ENCODE measurements at regions not wholly inside any gene's neighbourhood (a gene's known extent, or its start where the extent isn't known, plus 50 kb on each side); places are given as distances from the start of the nearest gene placed in this dataset.

DNA sequence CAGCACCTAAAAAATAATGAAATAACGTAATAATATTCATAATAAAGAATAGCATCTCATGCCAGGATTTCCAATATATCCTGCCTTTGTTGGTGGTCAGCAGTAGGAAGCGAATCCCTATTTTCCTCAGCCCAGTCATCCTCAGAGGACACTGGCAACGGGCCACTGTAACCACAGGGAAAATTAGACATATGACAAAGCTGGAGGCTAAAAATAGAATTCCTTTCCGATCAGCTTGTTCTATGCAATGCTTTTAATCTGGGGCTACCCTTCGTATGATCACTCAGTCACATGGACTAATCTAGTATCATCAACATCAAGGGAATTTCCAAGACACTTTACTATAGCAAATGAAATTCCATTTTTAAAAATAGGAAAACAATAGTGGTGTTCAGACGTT lies 246.9 kb upstream of the KCNJ16 start:
- peaks cover 10% of the 10 kb centered on the region for H3K4me1 ChIP-seq (ENCODE audit: insufficient read depth)
- H3K9me2 ChIP-seq (ENCODE audit: insufficient read depth) = no peaks in the 10 kb centered on the region
- no peak overlapping the region for H2AFZ ChIP-seq
- TF ChIP-seq EZH2 (IDR thresholded peaks at IDR 0.05; ENCODE audit: insufficient read depth, poor library complexity, severe bottlenecking) = no peak
- TF ChIP-seq EZH2phosphoT487 (IDR thresholded peaks at IDR 0.05; ENCODE audit: insufficient read depth, low read depth) = no peak
- no peak overlapping the region for H3K27ac ChIP-seq
- peak; percentile 66 for DNase-seq
- peak overlapping the region; percentile 37 for H3K4me2 ChIP-seq (ENCODE audit: unreplicated experiment)
- H3K4me3 ChIP-seq = no peak overlapping the region
- 20 to 22% methylated on average over 6 of the region's 6 CpGs for WGBS, 2 experiments (ENCODE audit: low coverage in 1 of 2, low lambda C conversion rate in 2 of 2, missing lambda C conversion rate in 2 of 2)
- no peaks in the 10 kb centered on the region for H4K20me1 ChIP-seq (ENCODE audit: insufficient read depth)
- no peaks in the 10 kb centered on the region for H3K36me3 ChIP-seq (ENCODE audit: low read depth)
- no peaks in the 10 kb centered on the region for H3F3A ChIP-seq (ENCODE audit: insufficient read depth)
- in situ Hi-C loops (cut with MboI) = no loop called here
- no peak overlapping the region for H3K9ac ChIP-seq
- H3K9me3 ChIP-seq (ENCODE audit: low read depth) = no peaks in the 10 kb centered on the region
- no peaks in the 10 kb centered on the region for H3K79me2 ChIP-seq (ENCODE audit: insufficient read depth)
- H3K27me3 ChIP-seq (replicated peaks; ENCODE audit: insufficient read depth) = no peaks in the 10 kb centered on the region

- 8 to 19% methylated on average over 2 of the region's 2 CpGs for WGBS, 2 experiments (ENCODE audit: low coverage in 1 of 2, low lambda C conversion rate in 2 of 2, missing lambda C conversion rate in 2 of 2)
- Histone ChIP-seq H3K27me3 (replicated peaks; ENCODE audit: insufficient read depth) (no peaks in the 10 kb centered on the region), H3K9ac (no peak overlapping the region), H3K4me3 (no peak overlapping the region), H2AFZ (no peak overlapping the region), H3K9me2 (ENCODE audit: insufficient read depth) (no peaks in the 10 kb centered on the region), H3K79me2 (ENCODE audit: insufficient read depth) (no peaks in the 10 kb centered on the region), H3K4me2 (ENCODE audit: unreplicated experiment) (no peak overlapping the region), H3K36me3 (ENCODE audit: low read depth) (no peaks in the 10 kb centered on the region), H3F3A (ENCODE audit: insufficient read depth) (no peaks in the 10 kb centered on the region), H3K4me1 (ENCODE audit: insufficient read depth) (no peaks in the 10 kb centered on the region), H4K20me1 (ENCODE audit: insufficient read depth) (no peaks in the 10 kb centered on the region), H3K27ac (no peak overlapping the region), H3K9me3 (ENCODE audit: low read depth) (no peaks in the 10 kb centered on the region)
- in situ Hi-C loops (cut with MboI) = no loop called here
- TF ChIP-seq EZH2phosphoT487 (IDR thresholded peaks at IDR 0.05; ENCODE audit: insufficient read depth, low read depth) = no peak
- no peak for TF ChIP-seq EZH2 (IDR thresholded peaks at IDR 0.05; ENCODE audit: insufficient read depth, poor library complexity, severe bottlenecking)
- no peak for DNase-seq
Observed at GRCh38 chr17:69834494-69834893, 240.5 kb upstream of the KCNJ16 start.

DNA sequence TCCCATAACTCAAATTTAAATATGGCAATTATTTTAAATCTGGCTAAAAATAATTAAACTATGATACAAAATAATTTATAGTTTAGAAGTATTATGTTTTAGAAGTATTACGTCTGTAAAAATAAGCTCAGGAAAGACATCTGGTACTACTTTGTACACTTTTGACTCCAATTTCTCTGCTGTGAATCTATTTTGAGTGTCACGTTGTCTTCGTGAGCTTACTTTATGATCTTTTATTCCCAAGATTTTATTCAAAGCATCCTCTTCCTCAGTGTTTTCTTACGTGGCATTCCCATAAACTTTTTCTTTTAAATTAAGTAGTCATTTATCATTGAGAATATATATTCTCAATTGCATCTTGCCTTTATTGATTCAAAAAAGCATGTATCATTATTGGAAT lies 223.3 kb upstream of the KCNJ16 start:
- no peaks in the 10 kb centered on the region for H3K36me3 ChIP-seq (ENCODE audit: low read depth)
- in situ Hi-C loops (cut with MboI) = no loop called here

GRCh38 chr17:69853541-69854224 lies 221.3 kb upstream of the KCNJ16 start:
- no peaks in the 10 kb centered on the region for H4K20me1 ChIP-seq (ENCODE audit: insufficient read depth)
- WGBS, 2 experiments (ENCODE audit: low coverage in 1 of 2, low lambda C conversion rate in 2 of 2, missing lambda C conversion rate in 2 of 2) = 36 to 50% methylated on average over 4 of the region's 4 CpGs
- H3K9me3 ChIP-seq (ENCODE audit: low read depth) = no peaks in the 10 kb centered on the region
- no peak overlapping the region for H3K27ac ChIP-seq
- no peaks in the 10 kb centered on the region for H3K27me3 ChIP-seq (replicated peaks; ENCODE audit: insufficient read depth)
- no peak overlapping the region for H2AFZ ChIP-seq
- no peaks in the 10 kb centered on the region for H3K9me2 ChIP-seq (ENCODE audit: insufficient read depth)
- no peak overlapping the region for H3K9ac ChIP-seq
- peaks cover 23% of the 10 kb centered on the region for H3F3A ChIP-seq (ENCODE audit: insufficient read depth)
- H3K79me2 ChIP-seq (ENCODE audit: insufficient read depth) = no peaks in the 10 kb centered on the region
- no peaks in the 10 kb centered on the region; the same call in 1 of the 2 replicates for H3K36me3 ChIP-seq (ENCODE audit: low read depth)
- H3K4me3 ChIP-seq = no peak overlapping the region
- peak; percentile 56 for DNase-seq
- peaks cover 28% of the 10 kb centered on the region for H3K4me1 ChIP-seq (ENCODE audit: insufficient read depth)
- in situ Hi-C loops (cut with MboI) = no loop called here
- no peak overlapping the region for H3K4me2 ChIP-seq (ENCODE audit: unreplicated experiment)
- TF ChIP-seq EZH2 (IDR thresholded peaks at IDR 0.05; ENCODE audit: insufficient read depth, poor library complexity, severe bottlenecking) = no peak
- no peak for TF ChIP-seq EZH2phosphoT487 (IDR thresholded peaks at IDR 0.05; ENCODE audit: insufficient read depth, low read depth)

More for the DNA sequence above, 223.3 kb upstream of the KCNJ16 start:
- Histone ChIP-seq H3K4me1 (ENCODE audit: insufficient read depth) (peaks cover 18% of the 10 kb centered on the region), H3K4me2 (ENCODE audit: unreplicated experiment) (no peak overlapping the region), H3K9ac (no peak overlapping the region), H3K9me3 (ENCODE audit: low read depth) (no peaks in the 10 kb centered on the region), H3K9me2 (ENCODE audit: insufficient read depth) (no peaks in the 10 kb centered on the region), H3F3A (ENCODE audit: insufficient read depth) (0 out of 2 replicates have a peak, but pooled peaks cover 7% of the 10 kb centered on the region), H3K27ac (no peak overlapping the region), H3K27me3 (replicated peaks; ENCODE audit: insufficient read depth) (no peaks in the 10 kb centered on the region), H2AFZ (no peak overlapping the region), H3K4me3 (no peak overlapping the region), H4K20me1 (ENCODE audit: insufficient read depth) (no peaks in the 10 kb centered on the region), H3K79me2 (ENCODE audit: insufficient read depth) (no peaks in the 10 kb centered on the region)
- 54 to 58% methylated on average over 4 of the region's 4 CpGs for WGBS, 2 experiments (ENCODE audit: low coverage in 1 of 2, low lambda C conversion rate in 2 of 2, missing lambda C conversion rate in 2 of 2)
- no peak for TF ChIP-seq EZH2phosphoT487 (IDR thresholded peaks at IDR 0.05; ENCODE audit: insufficient read depth, low read depth)
- TF ChIP-seq EZH2 (IDR thresholded peaks at IDR 0.05; ENCODE audit: insufficient read depth, poor library complexity, severe bottlenecking) = no peak
- no peak for DNase-seq

Measured in GM23248 (cell line).